GM10266 (cell line): ENCODE measurements at regions not wholly inside any gene's neighbourhood (a gene's known extent, or its start where the extent isn't known, plus 50 kb on each side); places are given as distances from the start of the nearest gene placed in this dataset.

Source experiments
- DNase-seq: peaks from one replicate; pipeline ENCODE4 v3.0.0; 2012; ENCODE audit errors: extremely low spot score
- CTCF ChIP-seq: IDR thresholded peaks from 2 replicates; pipeline ENCODE4 v1.5.1; 2012; ENCODE audit warnings: mild to moderate bottlenecking, low read depth; ENCODE audit not compliant: control insufficient read depth, insufficient read depth; ENCODE audit errors: missing control alignments

- TF ChIP-seq CTCF, result no peak
- no peak for DNase-seq
These were observed 80.4 kb downstream of the RFPL4B start for GRCh38 chr6:112427499-112427898.

- DNase-seq, result no peak
- TF ChIP-seq CTCF, result no peak
These were observed 81.3 kb downstream of the RFPL4B start for GRCh38 chr6:112428477-112428876.

GRCh38 chr6:112429226-112429625, 82.1 kb downstream of the RFPL4B start:
- DNase-seq, result no peak
- no peak for TF ChIP-seq CTCF

GRCh38 chr6:112431803-112432202, 84.7 kb downstream of the RFPL4B start:
- no peak for DNase-seq
- no peak for TF ChIP-seq CTCF

GRCh38 chr6:112432853-112433252, 85.7 kb downstream of the RFPL4B start:
- TF ChIP-seq CTCF, result no peak
- no peak for DNase-seq

GRCh38 chr6:112433457-112433856, 86.3 kb downstream of the RFPL4B start:
- no peak for TF ChIP-seq CTCF
- DNase-seq, result no peak

- DNase-seq, result no peak
These were observed 87.8 kb downstream of the RFPL4B start for GRCh38 chr6:112434896-112435435.

More at GRCh38 chr6:112434896-112435435, 87.8 kb downstream of the RFPL4B start:
- no peak for TF ChIP-seq CTCF
